GM12891 (cell line): ENCODE measurements at regions not wholly inside any gene's neighbourhood (a gene's known extent, or its start where the extent isn't known, plus 50 kb on each side); places are given as distances from the start of the nearest gene placed in this dataset.

Experiments used
- DNase-seq: peaks from one replicate; pipeline ENCODE4 v3.0.0; 2011; ENCODE audit warnings: low spot score; ENCODE audit not compliant: insufficient read length
- FAIRE-seq: peaks from 2 replicates; lab custom pipeline; 2011; peaks lifted over from hg19 to GRCh38; lab: Jason Lieb, UNC
- PAX5 ChIP-seq: IDR thresholded peaks from 2 replicates; pipeline ENCODE4 v1.6.1; 2011; ENCODE audit warnings: low read length, moderate library complexity, mild to moderate bottlenecking; ENCODE audit not compliant: insufficient read depth, severe bottlenecking
- POLR2A ChIP-seq: IDR thresholded peaks from 2 replicates; pipeline ENCODE4 v1.6.1; 2011; ENCODE audit warnings: low read depth, low read length, control low read depth
- POLR2AphosphoS5 ChIP-seq: IDR thresholded peaks from 2 replicates; pipeline ENCODE4 v1.6.1; 2011; ENCODE audit warnings: low read depth, low read length, control low read depth
- POU2F2 ChIP-seq: IDR thresholded peaks from 2 replicates; pipeline ENCODE4 v1.6.1; 2011; ENCODE audit warnings: low read depth, mild to moderate bottlenecking, control low read depth, low read length, moderate library complexity
- SPI1 ChIP-seq: IDR thresholded peaks from 2 replicates; pipeline ENCODE4 v1.6.1; 2011; ENCODE audit warnings: low read depth, low read length, control low read depth
- TAF1 ChIP-seq: IDR thresholded peaks from 2 replicates; pipeline ENCODE4 v1.6.1; 2011; ENCODE audit warnings: low read depth, low read length, control low read depth

- TF ChIP-seq POLR2AphosphoS5 (no peak), PAX5 (no peak)
- FAIRE-seq (no peak), DNase-seq (no peak)
Observed at GRCh38 chr21:35854281-35854680, 206.0 kb downstream of the SETD4 start.

GRCh38 chr21:35853321-35854239 lies 206.7 kb downstream of the SETD4 start:
- DNase-seq = no peak
- no peak for FAIRE-seq
- TF ChIP-seq SPI1 = no peak
- no peak for TF ChIP-seq POLR2A
- no peak for TF ChIP-seq POLR2AphosphoS5
- no peak for TF ChIP-seq TAF1

DNA sequence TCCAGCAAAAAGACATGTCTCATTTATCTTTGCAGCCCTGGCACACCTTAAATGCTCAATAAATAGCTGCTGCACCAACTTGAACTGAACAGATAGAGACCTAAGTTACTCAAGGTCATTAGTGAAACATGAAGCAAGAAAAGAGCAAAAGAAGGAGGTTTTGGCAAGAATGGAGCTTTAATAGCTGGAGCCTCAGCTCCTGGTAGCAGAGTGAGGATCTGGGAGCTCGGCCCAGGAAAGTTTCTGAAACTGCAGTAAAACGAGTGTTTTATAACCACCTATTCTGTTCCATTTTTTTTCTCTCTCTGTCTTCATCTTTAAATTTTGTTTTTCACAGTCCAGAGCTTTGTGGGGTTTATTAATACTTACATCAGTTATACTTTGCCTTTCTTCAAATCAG lies 207.5 kb downstream of the SETD4 start:
- no peak for TF ChIP-seq POU2F2
- no peak for TF ChIP-seq SPI1
- no peak for TF ChIP-seq POLR2A
- no peak for TF ChIP-seq TAF1
- TF ChIP-seq POLR2AphosphoS5 = no peak
- TF ChIP-seq PAX5 = no peak
- DNase-seq (no peak), FAIRE-seq (no peak)

- DNase-seq = no peak
Observed at GRCh38 chr21:35850542-35851103, 209.7 kb downstream of the SETD4 start.

GRCh38 chr21:35850029-35850428 lies 210.3 kb downstream of the SETD4 start:
- DNase-seq (no peak), FAIRE-seq (no peak)
- TF ChIP-seq POU2F2 = no peak
- TF ChIP-seq TAF1 = no peak
- no peak for TF ChIP-seq PAX5
- no peak for TF ChIP-seq POLR2AphosphoS5
- no peak for TF ChIP-seq SPI1
- TF ChIP-seq POLR2A = no peak

More at GRCh38 chr21:35850542-35851103, 209.7 kb downstream of the SETD4 start:
- no peak for FAIRE-seq
- TF ChIP-seq POLR2A = no peak
- TF ChIP-seq POU2F2 = no peak
- TF ChIP-seq POLR2AphosphoS5 = no peak
- TF ChIP-seq TAF1 = no peak
- no peak for TF ChIP-seq PAX5
- no peak for TF ChIP-seq SPI1

DNA sequence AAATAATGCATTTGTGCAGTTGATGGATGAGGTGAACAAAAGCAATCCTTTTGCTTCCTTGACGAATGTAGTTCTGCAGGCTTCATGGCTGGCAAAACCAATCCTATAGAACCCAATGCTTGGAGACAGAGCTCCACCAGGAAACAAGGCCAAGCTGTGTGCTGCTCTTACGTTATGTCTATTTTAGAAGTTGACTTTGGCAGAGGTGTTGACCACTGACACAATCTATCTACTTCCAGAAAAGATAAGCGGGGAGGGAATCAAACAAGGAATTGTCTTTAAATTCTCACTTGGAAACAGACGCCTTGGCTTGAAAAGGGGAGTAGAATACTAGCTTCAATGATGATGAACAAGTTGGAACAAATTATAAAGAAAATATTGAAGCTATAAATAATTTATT lies 211.2 kb downstream of the SETD4 start:
- TF ChIP-seq PAX5 = no peak
- TF ChIP-seq POLR2A = no peak
- TF ChIP-seq POLR2AphosphoS5 = no peak
- no peak for TF ChIP-seq POU2F2
- no peak for TF ChIP-seq TAF1
- no peak for TF ChIP-seq SPI1
- no peak for DNase-seq
- FAIRE-seq = no peak

GRCh38 chr21:35843911-35844667 lies 216.2 kb downstream of the SETD4 start:
- DNase-seq = no peak
- TF ChIP-seq POLR2A (no peak), TAF1 (no peak), POU2F2 (no peak), PAX5 (no peak), POLR2AphosphoS5 (no peak), SPI1 (no peak)
- FAIRE-seq = no peak

- DNase-seq = no peak
- no peak for TF ChIP-seq POU2F2
- no peak for TF ChIP-seq POLR2A
- no peak for TF ChIP-seq POLR2AphosphoS5
- no peak for TF ChIP-seq SPI1
- no peak for TF ChIP-seq PAX5
- TF ChIP-seq TAF1 = no peak
- FAIRE-seq = no peak
Observed at GRCh38 chr21:35840949-35841348, 219.4 kb downstream of the SETD4 start.

DNA sequence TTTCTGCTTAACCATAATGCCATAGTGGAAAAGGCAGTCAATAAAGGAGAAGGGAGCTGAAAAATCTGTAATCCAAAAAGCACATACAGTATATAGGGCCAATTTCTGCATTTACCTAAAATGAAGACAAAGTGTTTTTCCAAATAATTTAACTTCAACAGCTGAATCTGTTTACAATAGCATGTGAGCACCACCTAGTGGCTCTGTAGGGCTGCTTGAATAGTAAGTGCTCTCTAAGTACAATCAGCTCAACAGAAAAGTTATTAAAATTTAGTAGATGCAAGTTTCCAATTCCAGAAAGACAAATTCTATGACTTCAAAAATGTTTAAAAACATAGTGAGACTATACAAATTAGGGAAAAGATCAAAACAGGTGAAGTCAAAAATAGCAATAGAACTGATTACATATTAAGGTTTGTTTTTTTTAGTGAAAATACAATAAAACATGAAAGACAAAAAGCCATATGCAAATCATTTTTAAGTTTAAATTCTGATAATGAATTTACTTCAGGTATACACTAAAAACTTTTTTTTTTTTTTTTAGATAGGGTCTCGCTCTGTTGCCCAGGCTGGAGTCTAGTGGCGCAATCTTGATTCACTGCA lies 220.0 kb downstream of the SETD4 start:
- DNase-seq (peak; percentile 9), FAIRE-seq (peak; percentile 70)
- TF ChIP-seq POU2F2 (no peak), POLR2A (no peak), POLR2AphosphoS5 (no peak)
